ENCODE measurements at regions not wholly inside any gene's neighbourhood (a gene's known extent, or its start where the extent isn't known, plus 50 kb on each side); places are given as distances from the start of the nearest gene placed in this dataset.

DNA sequence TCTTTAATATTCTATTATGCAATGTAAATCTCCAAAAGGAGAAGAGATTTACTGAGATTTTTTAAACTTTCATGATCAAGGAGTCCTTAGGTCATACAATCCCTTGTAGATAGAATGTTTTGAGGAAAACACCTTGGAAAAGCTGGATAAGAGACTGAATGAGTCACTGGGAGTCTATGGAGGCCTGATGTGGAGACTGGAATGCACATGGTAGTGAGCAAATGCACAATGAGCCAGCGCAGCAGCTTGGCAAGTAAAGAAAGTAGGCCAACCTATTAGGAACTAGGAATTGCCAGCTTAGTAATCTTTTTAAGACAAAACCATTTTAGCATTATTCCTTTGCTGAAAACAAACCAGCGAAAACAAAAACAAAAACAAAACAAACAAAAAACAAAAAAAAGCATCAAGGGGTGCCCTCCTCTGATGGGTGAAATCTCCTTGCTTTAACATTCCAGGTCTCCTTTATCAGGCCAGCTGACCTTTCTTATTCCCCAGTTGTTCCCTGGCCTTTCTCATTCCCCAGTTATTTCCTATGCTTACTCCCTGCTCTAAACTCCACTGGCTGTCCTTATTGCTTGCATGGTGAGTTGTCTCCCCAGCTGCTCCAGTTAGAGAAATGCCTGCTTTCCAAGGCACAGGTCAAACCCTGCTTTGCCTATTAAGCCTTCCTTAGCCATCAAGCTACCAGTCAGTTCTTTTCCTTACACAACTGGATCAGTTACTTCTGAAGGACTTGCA is 135.8 kb downstream of the PLCE1 start:
- TF ChIP-seq, protein P1, sequence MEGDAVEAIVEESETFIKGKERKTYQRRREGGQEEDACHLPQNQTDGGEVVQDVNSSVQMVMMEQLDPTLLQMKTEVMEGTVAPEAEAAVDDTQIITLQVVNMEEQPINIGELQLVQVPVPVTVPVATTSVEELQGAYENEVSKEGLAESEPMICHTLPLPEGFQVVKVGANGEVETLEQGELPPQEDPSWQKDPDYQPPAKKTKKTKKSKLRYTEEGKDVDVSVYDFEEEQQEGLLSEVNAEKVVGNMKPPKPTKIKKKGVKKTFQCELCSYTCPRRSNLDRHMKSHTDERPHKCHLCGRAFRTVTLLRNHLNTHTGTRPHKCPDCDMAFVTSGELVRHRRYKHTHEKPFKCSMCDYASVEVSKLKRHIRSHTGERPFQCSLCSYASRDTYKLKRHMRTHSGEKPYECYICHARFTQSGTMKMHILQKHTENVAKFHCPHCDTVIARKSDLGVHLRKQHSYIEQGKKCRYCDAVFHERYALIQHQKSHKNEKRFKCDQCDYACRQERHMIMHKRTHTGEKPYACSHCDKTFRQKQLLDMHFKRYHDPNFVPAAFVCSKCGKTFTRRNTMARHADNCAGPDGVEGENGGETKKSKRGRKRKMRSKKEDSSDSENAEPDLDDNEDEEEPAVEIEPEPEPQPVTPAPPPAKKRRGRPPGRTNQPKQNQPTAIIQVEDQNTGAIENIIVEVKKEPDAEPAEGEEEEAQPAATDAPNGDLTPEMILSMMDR (IDR thresholded peaks at IDR 0.05): no peak
- no peak for TF ChIP-seq POLR2A (IDR thresholded peaks at IDR 0.05)

Measured in testis (tissue), 2 donors.